Aorta (tissue), 5 donors: ENCODE measurements at regions not wholly inside any gene's neighbourhood (a gene's known extent, or its start where the extent isn't known, plus 50 kb on each side); places are given as distances from the start of the nearest gene placed in this dataset.

Source experiments
- ATAC-seq: fragments of 200-7000 bp; cut with Tn5 transposase; one replicate; pipeline ENCODE4 v1.9.1; 2022; ENCODE audit warnings: moderate library complexity; ENCODE audit not compliant: low FRiP score
- DNase-seq, 2 donors: peaks; one replicate each; pipeline ENCODE4 v3.0.0-alpha.2; 2020
- H3K27ac ChIP-seq, 2 donors: one replicate each; pipeline ENCODE4 v1.5.1; 2013; ENCODE audit warnings: low read length in 2 of 2, mild to moderate bottlenecking in 2 of 2, moderate library complexity in 2 of 2, control low read depth in 1 of 2, inconsistent platforms in 1 of 2, low read depth in 1 of 2
- H3K27me3 ChIP-seq, 2 donors: one replicate each; pipeline ENCODE4 v1.6.1; 2013; ENCODE audit warnings: control low read depth in 1 of 2, low read length in 1 of 2, mild to moderate bottlenecking in 1 of 2, moderate library complexity in 1 of 2; ENCODE audit not compliant: insufficient read depth in 2 of 2, control insufficient read depth in 1 of 2
- H3K36me3 ChIP-seq, 2 donors: one replicate each; pipeline ENCODE4 v1.6.1; 2013; ENCODE audit warnings: control low read depth in 1 of 2, low read length in 1 of 2, mild to moderate bottlenecking in 1 of 2; ENCODE audit not compliant: insufficient read depth in 2 of 2, control insufficient read depth in 1 of 2
- H3K4me1 ChIP-seq, 2 donors: one replicate each; pipeline ENCODE4 v1.6.1; 2013; ENCODE audit warnings: low read length in 2 of 2, control low read depth in 1 of 2, mild to moderate bottlenecking in 1 of 2, moderate library complexity in 1 of 2; ENCODE audit not compliant: insufficient read depth in 2 of 2, control insufficient read depth in 1 of 2
- H3K4me3 ChIP-seq, 2 donors: one replicate each; pipeline ENCODE4 v1.5.1; 2013; ENCODE audit warnings: low read length in 2 of 2, control low read depth in 1 of 2, mild to moderate bottlenecking in 1 of 2
- H3K9me3 ChIP-seq: one replicate; pipeline ENCODE4 v1.6.1; 2013; ENCODE audit warnings: mild to moderate bottlenecking, low read length; ENCODE audit not compliant: control insufficient read depth
- WGBS, 2 donors: extraction: QIAGEN DNeasy Blood & Tissue Kit; methylation state at CpG; one replicate each; pipeline ENCODE4 v1.1.7; 2013; 5-methylcytosine and 5-hydroxymethylcytosine counted together
- intact Hi-C, 2 donors: fragments of 100-400 bp; cut with DNase I; formaldehyde crosslinking; loops; one replicate each; pipeline versions ENCODE4 v1.14.2 to v1.15.0; 2022
- donor health status: healthy with polysubstance abuse.
- donor health status: Bipolar disorder and iron deficiency.
- donor health status: DM: no; HTN: no; CAD: no.
- donor health status: DM: no; HTN: no; CAD: no.
- donor health status: DM: yes; HTN: yes; CAD: no.

- WGBS, 2 donors = 87 to 95% methylated on average over 2 of the region's 2 CpGs
- H3K27me3 ChIP-seq = peaks cover 0 to 2% of the 10 kb centered on the region in 2 donors
- DNase-seq (no peak), ATAC-seq (no peak)
- H3K36me3 ChIP-seq = no peaks in the 10 kb centered on the region
- intact Hi-C loops = no loop called here
- no peak overlapping the region for H3K27ac ChIP-seq
- H3K9me3 ChIP-seq = peaks cover 9% of the 10 kb centered on the region
- no peaks in the 10 kb centered on the region for H3K4me1 ChIP-seq
- H3K4me3 ChIP-seq = no peak overlapping the region
Measured at GRCh38 chr6:144986271-144986670, 701.1 kb downstream of the UTRN start.

GRCh38 chr6:144989319-144990107 is 704.4 kb downstream of the UTRN start:
- peaks cover 0 to 4% of the 10 kb centered on the region in 2 donors for H3K27me3 ChIP-seq
- intact Hi-C loops = no loop called here
- H3K27ac ChIP-seq = no peak overlapping the region
- no peaks in the 10 kb centered on the region for H3K4me1 ChIP-seq
- H3K9me3 ChIP-seq = peaks cover 9% of the 10 kb centered on the region
- no peak for DNase-seq
- WGBS, 2 donors = 56 to 66% methylated on average over 5 of the region's 5 CpGs
- no peak for ATAC-seq
- H3K36me3 ChIP-seq = no peaks in the 10 kb centered on the region
- no peak overlapping the region for H3K4me3 ChIP-seq

GRCh38 chr6:144990784-144991183 is 705.6 kb downstream of the UTRN start:
- Histone ChIP-seq H3K27me3 (peaks cover 0 to 4% of the 10 kb centered on the region in 2 donors), H3K9me3 (peaks cover 9% of the 10 kb centered on the region), H3K36me3 (no peaks in the 10 kb centered on the region), H3K27ac (no peak overlapping the region), H3K4me3 (no peak overlapping the region), H3K4me1 (no peaks in the 10 kb centered on the region)
- intact Hi-C loops = no loop called here
- ATAC-seq (no peak), DNase-seq (no peak)
- WGBS, 2 donors = 70 to 75% methylated on average over 3 of the region's 3 CpGs

- intact Hi-C loops = no loop called here
- ATAC-seq (no peak), DNase-seq (no peak)
- Histone ChIP-seq H3K9me3 (peaks cover 2% of the 10 kb centered on the region), H3K4me3 (no peak overlapping the region), H3K36me3 (no peaks in the 10 kb centered on the region), H3K27ac (no peak overlapping the region), H3K4me1 (no peaks in the 10 kb centered on the region), H3K27me3 (peaks cover 0 to 4% of the 10 kb centered on the region in 2 donors)
- WGBS, 2 donors = 57 to 69% methylated on average over 3 of the region's 3 CpGs
Measured at GRCh38 chr6:144993870-144994269, 708.7 kb downstream of the UTRN start.

GRCh38 chr6:144997996-144998395 is 712.9 kb downstream of the UTRN start:
- no peaks in the 10 kb centered on the region for H3K4me1 ChIP-seq
- H3K9me3 ChIP-seq = no peaks in the 10 kb centered on the region
- ATAC-seq = no peak
- 57 to 62% methylated on average over 3 of the region's 3 CpGs for WGBS, 2 donors
- no peak for DNase-seq
- H3K27ac ChIP-seq = no peak overlapping the region
- no peaks in the 10 kb centered on the region for H3K27me3 ChIP-seq
- intact Hi-C loops = no loop called here
- no peaks in the 10 kb centered on the region for H3K36me3 ChIP-seq
- H3K4me3 ChIP-seq = no peak overlapping the region

GRCh38 chr6:144999127-144999526 is 714.0 kb downstream of the UTRN start:
- Histone ChIP-seq H3K36me3 (no peaks in the 10 kb centered on the region), H3K27me3 (no peaks in the 10 kb centered on the region), H3K4me1 (no peaks in the 10 kb centered on the region), H3K27ac (no peak overlapping the region), H3K4me3 (no peak overlapping the region), H3K9me3 (no peaks in the 10 kb centered on the region)
- no peak for ATAC-seq
- no peak for DNase-seq
- 74 to 85% methylated on average over 1 of the region's 1 CpG for WGBS, 2 donors
- intact Hi-C loops = no loop called here

- 61 to 71% methylated on average over 2 of the region's 2 CpGs for WGBS, 2 donors
- intact Hi-C loops = no loop called here
- no peaks in the 10 kb centered on the region for H3K9me3 ChIP-seq
- no peaks in the 10 kb centered on the region for H3K4me1 ChIP-seq
- H3K4me3 ChIP-seq = no peak overlapping the region
- H3K36me3 ChIP-seq = no peaks in the 10 kb centered on the region
- ATAC-seq (no peak), DNase-seq (no peak)
- no peak overlapping the region for H3K27ac ChIP-seq
- no peaks in the 10 kb centered on the region for H3K27me3 ChIP-seq
Measured at GRCh38 chr6:145003145-145003544, 718.0 kb downstream of the UTRN start.

- Histone ChIP-seq H3K9me3 (no peaks in the 10 kb centered on the region), H3K36me3 (no peaks in the 10 kb centered on the region), H3K4me1 (no peaks in the 10 kb centered on the region), H3K4me3 (no peak overlapping the region), H3K27me3 (no peaks in the 10 kb centered on the region), H3K27ac (no peak overlapping the region)
- DNase-seq = no peak
- 92 to 95% methylated on average over 6 of the region's 6 CpGs for WGBS, 2 donors
- intact Hi-C loops = no loop called here
- no peak for ATAC-seq
Measured at GRCh38 chr6:145006914-145007313, 721.8 kb downstream of the UTRN start.

- 82 to 84% methylated on average over 3 of the region's 3 CpGs for WGBS, 2 donors
- no peak for ATAC-seq
- Histone ChIP-seq H3K9me3 (no peaks in the 10 kb centered on the region), H3K4me1 (no peaks in the 10 kb centered on the region), H3K4me3 (no peak overlapping the region), H3K36me3 (no peaks in the 10 kb centered on the region), H3K27ac (no peak overlapping the region), H3K27me3 (no peaks in the 10 kb centered on the region)
- intact Hi-C loops = no loop called here
- DNase-seq = no peak
Measured at GRCh38 chr6:145008715-145009114, 723.6 kb downstream of the UTRN start.
